NT2/D1 (cell line): ENCODE measurements at regions not wholly inside any gene's neighbourhood (a gene's known extent, or its start where the extent isn't known, plus 50 kb on each side); places are given as distances from the start of the nearest gene placed in this dataset.

ENCODE experiments used
- SUZ12 ChIP-seq: IDR thresholded peaks from 2 replicates; pipeline ENCODE4 v1.6.1; 2011; ENCODE audit not compliant: insufficient read length, insufficient read depth; ENCODE audit errors: extremely low read depth
- YY1 ChIP-seq: IDR thresholded peaks from 2 replicates; pipeline ENCODE4 v1.6.1; 2011; ENCODE audit not compliant: insufficient read length, insufficient read depth
- ZNF274 ChIP-seq: IDR thresholded peaks from 2 replicates; pipeline ENCODE4 v1.6.1; 2011; ENCODE audit warnings: mild to moderate bottlenecking, low read depth, low read length

GRCh38 chr11:116648247-116649174 lies 124.3 kb downstream of the BUD13 start:
- no peak for TF ChIP-seq YY1
- no peak for TF ChIP-seq ZNF274
- TF ChIP-seq SUZ12: no peak
